SK-N-MC (cell line): ENCODE measurements at regions not wholly inside any gene's neighbourhood (a gene's known extent, or its start where the extent isn't known, plus 50 kb on each side); places are given as distances from the start of the nearest gene placed in this dataset.

Experiments used
- DNase-seq: peaks from one replicate; pipeline ENCODE4 v3.0.0-alpha.2; 2011; ENCODE audit warnings: low read depth, low spot score
- H3K27ac ChIP-seq: fragments of 200-600 bp; sonication (generic); 2 replicates; pipeline ENCODE4 v1.5.1; 2016; ENCODE audit warnings: mixed run types
- H3K36me3 ChIP-seq: fragments of 200-600 bp; sonication (generic); 2 replicates; pipeline ENCODE4 v1.6.1; 2017; ENCODE audit warnings: antibody characterized with exemption, low read length, mixed read lengths; ENCODE audit not compliant: insufficient read depth
- H3K4me3 ChIP-seq: fragments of 200-600 bp; sonication (generic); 2 replicates; pipeline ENCODE4 v1.5.1; 2016
- H3K9ac ChIP-seq: fragments of 200-600 bp; sonication (generic); 2 replicates; pipeline ENCODE4 v1.8.0; 2017; ENCODE audit warnings: mixed run types, mixed read lengths; ENCODE audit not compliant: insufficient read length
- H3K9me3 ChIP-seq: fragments of 200-600 bp; sonication (generic); 2 replicates; pipeline ENCODE4 v1.6.1; 2017; ENCODE audit warnings: low read depth, mild to moderate bottlenecking, antibody characterized with exemption, low read length, moderate library complexity, mixed read lengths
- EZH2 ChIP-seq: fragments of 200-600 bp; sonication (generic); IDR thresholded peaks from one replicate; pipeline ENCODE4 v1.6.1; 2017; ENCODE audit warnings: antibody characterized with exemption
- FOXP2 ChIP-seq: optimal IDR thresholded peaks from 2 replicates; pipeline ENCODE3; 2011; ENCODE audit warnings: mild to moderate bottlenecking, moderate library complexity; ENCODE audit not compliant: insufficient read depth; ENCODE audit errors: extremely low read length, control extremely low read depth
- POLR2AphosphoS5 ChIP-seq: IDR thresholded peaks from 2 replicates; pipeline ENCODE4 v1.6.1; 2012; ENCODE audit warnings: mild to moderate bottlenecking, low read depth, low read length, borderline replicate concordance

- TF ChIP-seq EZH2 (no peak), FOXP2 (no peak), POLR2AphosphoS5 (no peak)
- H3K9me3 ChIP-seq: no peaks in the 10 kb centered on the region
- no peak overlapping the region for H3K9ac ChIP-seq
- no peak for DNase-seq
- H3K27ac ChIP-seq: no peak overlapping the region
- H3K4me3 ChIP-seq: no peak overlapping the region
- H3K36me3 ChIP-seq: no peaks in the 10 kb centered on the region
Observed at GRCh38 chr15:45919806-45920205, 285.0 kb downstream of the SQOR start.

- DNase-seq: no peak
Observed at GRCh38 chr15:45921376-45921775, 286.5 kb downstream of the SQOR start.

GRCh38 chr15:45921978-45922377, 287.1 kb downstream of the SQOR start:
- TF ChIP-seq POLR2AphosphoS5 (no peak), FOXP2 (no peak), EZH2 (no peak)
- H3K9me3 ChIP-seq: no peaks in the 10 kb centered on the region

More at GRCh38 chr15:45921376-45921775, 286.5 kb downstream of the SQOR start:
- no peaks in the 10 kb centered on the region for H3K9me3 ChIP-seq
- TF ChIP-seq POLR2AphosphoS5 (no peak), FOXP2 (no peak), EZH2 (no peak)
- no peaks in the 10 kb centered on the region for H3K36me3 ChIP-seq
- no peak overlapping the region for H3K27ac ChIP-seq
- H3K4me3 ChIP-seq: no peak overlapping the region
- no peak overlapping the region for H3K9ac ChIP-seq

GRCh38 chr15:45941367-45941766, 306.5 kb downstream of the SQOR start:
- no peaks in the 10 kb centered on the region for H3K36me3 ChIP-seq
- H3K27ac ChIP-seq: no peak overlapping the region
- no peaks in the 10 kb centered on the region for H3K9me3 ChIP-seq
- H3K4me3 ChIP-seq: no peak overlapping the region
- TF ChIP-seq FOXP2: no peak
- DNase-seq: no peak
- H3K9ac ChIP-seq: no peak overlapping the region

More at GRCh38 chr15:45921978-45922377, 287.1 kb downstream of the SQOR start:
- Histone ChIP-seq H3K9ac (no peak overlapping the region), H3K36me3 (no peaks in the 10 kb centered on the region), H3K4me3 (no peak overlapping the region), H3K27ac (no peak overlapping the region)
- no peak for DNase-seq

- Histone ChIP-seq H3K9me3 (no peaks in the 10 kb centered on the region), H3K4me3 (no peak overlapping the region), H3K27ac (no peak overlapping the region), H3K9ac (no peak overlapping the region), H3K36me3 (no peaks in the 10 kb centered on the region)
- TF ChIP-seq EZH2: no peak
- TF ChIP-seq POLR2AphosphoS5: no peak
- no peak for TF ChIP-seq FOXP2
- DNase-seq: no peak
Observed at GRCh38 chr15:45943240-45943639, 308.4 kb downstream of the SQOR start.

- Histone ChIP-seq H3K9ac (no peak overlapping the region), H3K27ac (no peak overlapping the region), H3K4me3 (no peak overlapping the region), H3K9me3 (no peaks in the 10 kb centered on the region), H3K36me3 (no peaks in the 10 kb centered on the region)
- DNase-seq: no peak
- TF ChIP-seq FOXP2: no peak
- TF ChIP-seq POLR2AphosphoS5: no peak
- no peak for TF ChIP-seq EZH2
Observed at GRCh38 chr15:45946111-45946510, 311.3 kb downstream of the SQOR start.

GRCh38 chr15:45948181-45948621, 313.4 kb downstream of the SQOR start:
- 0 out of 2 replicates have a peak overlapping the region, but pooled peaks have one; percentile 22 for H3K4me3 ChIP-seq
- no peak for DNase-seq
- H3K9me3 ChIP-seq: no peaks in the 10 kb centered on the region
- no peak for TF ChIP-seq FOXP2
- TF ChIP-seq EZH2: no peak
- no peak for TF ChIP-seq POLR2AphosphoS5
- H3K9ac ChIP-seq: no peak overlapping the region
- H3K27ac ChIP-seq: no peak overlapping the region
- H3K36me3 ChIP-seq: no peaks in the 10 kb centered on the region

- no peak overlapping the region for H3K9ac ChIP-seq
- H3K9me3 ChIP-seq: no peaks in the 10 kb centered on the region
- no peak overlapping the region for H3K27ac ChIP-seq
- DNase-seq: no peak
- H3K36me3 ChIP-seq: no peaks in the 10 kb centered on the region
- no peak for TF ChIP-seq FOXP2
- TF ChIP-seq EZH2: no peak
- no peak for TF ChIP-seq POLR2AphosphoS5
- H3K4me3 ChIP-seq: no peak overlapping the region
Observed at GRCh38 chr15:45958924-45959323, 324.1 kb downstream of the SQOR start.

GRCh38 chr15:45962733-45963132, 327.9 kb downstream of the SQOR start:
- Histone ChIP-seq H3K36me3 (no peaks in the 10 kb centered on the region), H3K4me3 (no peak overlapping the region), H3K27ac (no peak overlapping the region), H3K9me3 (no peaks in the 10 kb centered on the region), H3K9ac (no peak overlapping the region)
- DNase-seq: no peak
- TF ChIP-seq FOXP2: no peak
